ENCODE measurements at regions not wholly inside any gene's neighbourhood (a gene's known extent, or its start where the extent isn't known, plus 50 kb on each side); places are given as distances from the start of the nearest gene placed in this dataset.
"Not testable (repeated sequence)": the region's sequence is repeated elsewhere in the genome, so short reads cannot be mapped to it uniquely, and the experiment has no call there.

- WGBS, 3 donors = 52 to 69% (median 52%) methylated on average over 3 of the region's 3 CpGs
- H3K9me3 ChIP-seq; H3K36me3 ChIP-seq (ENCODE audit: insufficient read depth in 1 of 2, low read depth in 1 of 2); H3K4me3 ChIP-seq; ATAC-seq; H3K27me3 ChIP-seq (ENCODE audit: insufficient read depth in 3 of 3, low read length in 2 of 3); intact Hi-C loops (cut with DNase I); H3K4me1 ChIP-seq; DNase-seq; H3K27ac ChIP-seq: not testable (repeated sequence)
These were observed 167.9 kb downstream of the POTEB3 start for GRCh38 chr15:21272176-21272982.

- no peak for TF ChIP-seq CTCF (IDR thresholded peaks at IDR 0.05)
- H3K9me3 ChIP-seq = no peaks in the 10 kb centered on the region
- H3K27ac ChIP-seq = no peak overlapping the region
- H3K36me3 ChIP-seq (ENCODE audit: insufficient read depth in 1 of 2, low read depth in 1 of 2) = no peaks in the 10 kb centered on the region
- H3K4me1 ChIP-seq = no peaks in the 10 kb centered on the region
- intact Hi-C loops (cut with DNase I) = no loop called here
- DNase-seq (no peak), ATAC-seq (no peak)
- no peak overlapping the region for H3K4me3 ChIP-seq
- 29 to 50% (median 36%) methylated on average over 2 of the region's 2 CpGs for WGBS, 3 donors
- H3K27me3 ChIP-seq (ENCODE audit: insufficient read depth in 3 of 3, low read length in 2 of 3) = no peaks in the 10 kb centered on the region
These were observed 168.7 kb downstream of the POTEB3 start for GRCh38 chr15:21271566-21271965.

- H3K27ac ChIP-seq = no peak overlapping the region
- intact Hi-C loops (cut with DNase I) = no loop called here
- ATAC-seq (no peak), DNase-seq (peak in 1 of 2 donors; percentile 28)
- H3K4me3 ChIP-seq = no peak overlapping the region
- no peak for TF ChIP-seq CTCF (IDR thresholded peaks at IDR 0.05)
- no peaks in the 10 kb centered on the region for H3K9me3 ChIP-seq
- H3K4me1 ChIP-seq = no peaks in the 10 kb centered on the region
- 27 to 45% (median 42%) methylated on average over 3 of the region's 3 CpGs for WGBS, 3 donors
- H3K27me3 ChIP-seq (ENCODE audit: insufficient read depth in 3 of 3, low read length in 2 of 3) = no peaks in the 10 kb centered on the region
- no peaks in the 10 kb centered on the region for H3K36me3 ChIP-seq (ENCODE audit: insufficient read depth in 1 of 2, low read depth in 1 of 2)
These were observed 169.8 kb downstream of the POTEB3 start for GRCh38 chr15:21270474-21270873.

- H3K4me1 ChIP-seq; H3K36me3 ChIP-seq (ENCODE audit: insufficient read depth in 1 of 2, low read depth in 1 of 2); H3K9me3 ChIP-seq; DNase-seq; ATAC-seq; intact Hi-C loops (cut with DNase I); H3K27ac ChIP-seq; H3K4me3 ChIP-seq; H3K27me3 ChIP-seq (ENCODE audit: insufficient read depth in 3 of 3, low read length in 2 of 3): not testable (repeated sequence)
- 66 to 76% (median 74%) methylated on average over 4 of the region's 4 CpGs for WGBS, 3 donors
These were observed 170.6 kb downstream of the POTEB3 start for GRCh38 chr15:21269673-21270072.

- Histone ChIP-seq H3K27me3 (ENCODE audit: insufficient read depth in 3 of 3, low read length in 2 of 3) (no peaks in the 10 kb centered on the region), H3K4me3 (no peak overlapping the region), H3K4me1 (no peaks in the 10 kb centered on the region), H3K9me3 (no peaks in the 10 kb centered on the region), H3K36me3 (ENCODE audit: insufficient read depth in 1 of 2, low read depth in 1 of 2) (no peaks in the 10 kb centered on the region), H3K27ac (no peak overlapping the region)
- DNase-seq (peak in 1 of 2 donors; percentile 41), ATAC-seq (no peak)
- TF ChIP-seq CTCF (IDR thresholded peaks at IDR 0.05) = no peak
- intact Hi-C loops (cut with DNase I) = no loop called here
- 76 to 86% (median 80%) methylated on average over 8 of the region's 8 CpGs for WGBS, 3 donors
These were observed 171.2 kb downstream of the POTEB3 start for GRCh38 chr15:21269121-21269520.
